ENCODE measurements at regions not wholly inside any gene's neighbourhood (a gene's known extent, or its start where the extent isn't known, plus 50 kb on each side); places are given as distances from the start of the nearest gene placed in this dataset.

GRCh38 chr14:34014936-34015335 lies 64.1 kb upstream of the EGLN3 start:
- H3K27me3 ChIP-seq (ENCODE audit: insufficient read depth, low read length): no peaks in the 10 kb centered on the region
- ChIA-PET POLR2A (no interaction called here), CTCF (no interaction called here), RAD21 (ENCODE audit: low non-redundant PET in 1 of 2, low total read pairs in 2 of 2, uncharacterized antibody in 2 of 2, unreplicated experiment in 2 of 2) (no interaction called here)
- H3K4me1 ChIP-seq (ENCODE audit: control insufficient read depth in 1 of 2, insufficient read depth in 2 of 2, low read length in 2 of 2): no peaks in the 10 kb centered on the region
- H3K9ac ChIP-seq (ENCODE audit: low read length): no peak overlapping the region
- H3K9me2 ChIP-seq (ENCODE audit: insufficient read depth): no peaks in the 10 kb centered on the region
- no peaks in the 10 kb centered on the region for H3K36me3 ChIP-seq (ENCODE audit: control insufficient read depth in 1 of 2, insufficient read depth in 2 of 2, low read length in 2 of 2)
- no peak overlapping the region for H3K4me2 ChIP-seq (ENCODE audit: low read length)
- H3K27ac ChIP-seq (ENCODE audit: low read depth, low read length): no peak overlapping the region
- DNase-seq (ENCODE audit: low read depth, low spot score) (no peak), ATAC-seq (no peak)
- no peak overlapping the region for H2AFZ ChIP-seq (ENCODE audit: low read depth, low read length, poor library complexity, severe bottlenecking)
- H3K4me3 ChIP-seq (replicated peaks in 1 of 2; ENCODE audit: low read depth in 1 of 2, low read length in 2 of 2): no peak overlapping the region
- no peaks in the 10 kb centered on the region for H4K20me1 ChIP-seq (ENCODE audit: insufficient read depth)
- H3K9me3 ChIP-seq (ENCODE audit: control insufficient read depth in 1 of 2, insufficient read depth in 1 of 2, low read depth in 1 of 2, low read length in 2 of 2): no peaks in the 10 kb centered on the region
- H3K79me2 ChIP-seq (ENCODE audit: insufficient read depth, low read length): no peaks in the 10 kb centered on the region
- no peak for TF ChIP-seq POLR2A (IDR thresholded peaks at IDR 0.05; ENCODE audit: borderline replicate concordance, extremely low read depth, insufficient read depth, insufficient read length)
- no peak for TF ChIP-seq TCF7L2 (IDR thresholded peaks at IDR 0.05; ENCODE audit: borderline replicate concordance, extremely low read depth, insufficient read depth, insufficient read length)
- TF ChIP-seq REST (IDR thresholded peaks at IDR 0.05; ENCODE audit: low read depth): no peak
- no peak for TF ChIP-seq ZBTB33 (IDR thresholded peaks at IDR 0.05; ENCODE audit: extremely low read depth, insufficient replicate concordance, low read length)
- TF ChIP-seq CEBPB (IDR thresholded peaks at IDR 0.05; ENCODE audit: low read depth): no peak
- TF ChIP-seq SP1 (IDR thresholded peaks at IDR 0.05; ENCODE audit: low read depth): no peak
- TF ChIP-seq CTCF (IDR thresholded peaks at IDR 0.05 in 2 of 3, conservative IDR thresholded peaks at IDR 0.05 in 1 of 3; ENCODE audit: borderline replicate concordance in 1 of 3, insufficient read depth in 1 of 3, low read depth in 2 of 3, low read length in 2 of 3): no peak
- TF ChIP-seq ZFX (IDR thresholded peaks at IDR 0.05): no peak
- TF ChIP-seq ATF3 (IDR thresholded peaks at IDR 0.05): no peak
- TF ChIP-seq EZH2phosphoT487 (IDR thresholded peaks at IDR 0.05; ENCODE audit: borderline replicate concordance): no peak
- TF ChIP-seq FOSL1 (IDR thresholded peaks at IDR 0.05; ENCODE audit: low read depth): no peak
- TF ChIP-seq CBX3 (IDR thresholded peaks at IDR 0.05; ENCODE audit: low read depth): no peak
- no peak for TF ChIP-seq EZH2 (IDR thresholded peaks at IDR 0.05)
- TF ChIP-seq ELF1 (IDR thresholded peaks at IDR 0.05; ENCODE audit: borderline replicate concordance, low read depth): no peak
- no peak for TF ChIP-seq SRF (IDR thresholded peaks at IDR 0.05; ENCODE audit: low read depth)
- no peak for TF ChIP-seq EGR1 (IDR thresholded peaks at IDR 0.05; ENCODE audit: low read depth)
- no peak for TF ChIP-seq SIN3A (IDR thresholded peaks at IDR 0.05; ENCODE audit: low read depth)
- TF ChIP-seq MAX (IDR thresholded peaks at IDR 0.05): no peak
- no peak for TF ChIP-seq ZNF274 (IDR thresholded peaks at IDR 0.05; ENCODE audit: low read depth, low read length)
- no peak for TF ChIP-seq YY1 (IDR thresholded peaks at IDR 0.05; ENCODE audit: extremely low read depth, insufficient replicate concordance, low read depth, low read length)
- intact Hi-C loops (cut with micrococcal nuclease): no loop called here
- no TSS peak for BruUV-seq (replicated peaks)

Data from HCT116 (cell line).